Mucosa of descending colon (tissue), 3 donors: ENCODE measurements at regions not wholly inside any gene's neighbourhood (a gene's known extent, or its start where the extent isn't known, plus 50 kb on each side); places are given as distances from the start of the nearest gene placed in this dataset.

ENCODE experiments used
- ATAC-seq: fragments of 200-7000 bp; cut with Tn5 transposase; one replicate; pipeline ENCODE4 v1.9.1; 2020; ENCODE audit warnings: mild to moderate bottlenecking, moderate library complexity
- DNase-seq, 3 donors: peaks; one replicate each; pipeline ENCODE4 v3.0.0-alpha.2; 2020
- H3K36me3 ChIP-seq: fragments of 200-600 bp; one replicate; pipeline ENCODE4 v1.8.0; 2021; ENCODE audit warnings: low read depth, mild to moderate bottlenecking
- H3K4me1 ChIP-seq: fragments of 200-600 bp; one replicate; pipeline ENCODE4 v1.8.0; 2021; ENCODE audit warnings: low read depth, mild to moderate bottlenecking
- H3K4me3 ChIP-seq: fragments of 200-600 bp; one replicate; pipeline ENCODE4 v1.8.0; 2021; ENCODE audit warnings: mild to moderate bottlenecking
- H3K9me3 ChIP-seq: fragments of 200-600 bp; one replicate; pipeline ENCODE4 v1.8.0; 2021; ENCODE audit warnings: mild to moderate bottlenecking
- intact Hi-C, 2 donors: fragments of 100-400 bp; cut with DNase I in 1 of 2; cut with micrococcal nuclease in 1 of 2; formaldehyde crosslinking; loops; one replicate each; pipeline versions ENCODE4 v1.11.0 to v1.11.1; 2022; cut with DNase I, micrococcal nuclease
- TF ChIP-seq, protein P1 (sequence below): fragments of 200-600 bp; IDR thresholded peaks from one replicate; pipeline ENCODE4 v1.8.0; 2022; ENCODE audit warnings: antibody characterized with exemption, mild to moderate bottlenecking
- donor health status: DM: no; HTN: no; CAD: no; lungs with moderate emphysema.
- donor health status: DM: no; HTN: no; CAD: no.
- donor health status: DM: no; HTN: yes; CAD: no.

GRCh38 chr4:128718768-128719167 lies 90.7 kb upstream of the JADE1 start:
- Histone ChIP-seq H3K4me3 (no peak overlapping the region), H3K4me1 (no peaks in the 10 kb centered on the region), H3K9me3 (no peaks in the 10 kb centered on the region), H3K36me3 (no peaks in the 10 kb centered on the region)
- intact Hi-C loops, result no loop called here
- DNase-seq (no peak), ATAC-seq (no peak)
- TF ChIP-seq, protein P1, sequence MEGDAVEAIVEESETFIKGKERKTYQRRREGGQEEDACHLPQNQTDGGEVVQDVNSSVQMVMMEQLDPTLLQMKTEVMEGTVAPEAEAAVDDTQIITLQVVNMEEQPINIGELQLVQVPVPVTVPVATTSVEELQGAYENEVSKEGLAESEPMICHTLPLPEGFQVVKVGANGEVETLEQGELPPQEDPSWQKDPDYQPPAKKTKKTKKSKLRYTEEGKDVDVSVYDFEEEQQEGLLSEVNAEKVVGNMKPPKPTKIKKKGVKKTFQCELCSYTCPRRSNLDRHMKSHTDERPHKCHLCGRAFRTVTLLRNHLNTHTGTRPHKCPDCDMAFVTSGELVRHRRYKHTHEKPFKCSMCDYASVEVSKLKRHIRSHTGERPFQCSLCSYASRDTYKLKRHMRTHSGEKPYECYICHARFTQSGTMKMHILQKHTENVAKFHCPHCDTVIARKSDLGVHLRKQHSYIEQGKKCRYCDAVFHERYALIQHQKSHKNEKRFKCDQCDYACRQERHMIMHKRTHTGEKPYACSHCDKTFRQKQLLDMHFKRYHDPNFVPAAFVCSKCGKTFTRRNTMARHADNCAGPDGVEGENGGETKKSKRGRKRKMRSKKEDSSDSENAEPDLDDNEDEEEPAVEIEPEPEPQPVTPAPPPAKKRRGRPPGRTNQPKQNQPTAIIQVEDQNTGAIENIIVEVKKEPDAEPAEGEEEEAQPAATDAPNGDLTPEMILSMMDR, result no peak

DNA sequence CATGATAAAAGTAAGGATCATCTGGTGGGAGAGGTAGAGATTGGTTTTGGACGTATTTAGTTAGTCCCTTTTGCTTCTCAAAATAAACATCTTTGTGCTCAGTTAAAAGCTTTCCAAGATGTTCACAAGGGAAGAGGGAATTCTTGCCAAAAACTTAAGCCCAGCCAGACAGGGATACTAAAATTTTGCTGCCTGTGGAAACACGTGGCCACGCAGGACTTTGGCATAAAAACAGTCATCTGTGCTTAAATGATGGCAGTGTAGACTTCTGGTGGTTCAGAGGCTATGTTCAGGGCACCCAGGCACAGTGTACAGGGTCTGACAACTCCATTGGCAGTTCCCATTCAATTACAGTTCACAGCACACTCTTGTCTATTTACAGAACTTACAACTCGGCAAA lies 93.2 kb upstream of the JADE1 start:
- intact Hi-C loops, result no loop called here
- Histone ChIP-seq H3K36me3 (no peaks in the 10 kb centered on the region), H3K4me1 (no peaks in the 10 kb centered on the region), H3K9me3 (no peaks in the 10 kb centered on the region), H3K4me3 (no peak overlapping the region)
- no peak for ATAC-seq
- TF ChIP-seq, protein P1, result no peak
- DNase-seq, result no peak

DNA sequence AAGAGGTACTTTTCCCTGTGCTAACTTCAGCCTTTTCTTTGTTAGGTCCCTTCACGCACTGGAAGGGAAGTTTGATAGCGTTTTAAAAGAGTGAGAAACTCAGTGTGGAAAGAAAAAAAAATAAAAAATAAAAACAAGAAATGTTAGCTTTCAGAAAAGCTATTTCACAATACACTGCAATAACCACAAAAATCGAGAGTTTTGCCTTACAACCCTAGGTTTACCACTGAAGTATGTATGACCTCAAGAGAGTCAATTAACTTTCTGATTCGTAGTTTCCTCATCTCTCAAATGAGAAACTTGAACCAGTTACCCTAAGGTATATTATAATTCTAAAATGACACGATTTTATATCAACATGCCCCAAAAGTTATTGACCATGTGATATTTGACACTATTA lies 93.9 kb upstream of the JADE1 start:
- TF ChIP-seq, protein P1, result no peak
- no peak overlapping the region for H3K4me3 ChIP-seq
- H3K4me1 ChIP-seq, result no peaks in the 10 kb centered on the region
- no peaks in the 10 kb centered on the region for H3K36me3 ChIP-seq
- H3K9me3 ChIP-seq, result no peaks in the 10 kb centered on the region
- DNase-seq, result no peak
- intact Hi-C loops, result no loop called here
- no peak for ATAC-seq

- H3K4me3 ChIP-seq, result no peak overlapping the region
- TF ChIP-seq, protein P1, result no peak
- no peaks in the 10 kb centered on the region for H3K9me3 ChIP-seq
- no peaks in the 10 kb centered on the region for H3K36me3 ChIP-seq
- H3K4me1 ChIP-seq, result no peaks in the 10 kb centered on the region
- intact Hi-C loops, result no loop called here
- ATAC-seq (no peak), DNase-seq (no peak)
Measured at GRCh38 chr4:128711361-128711760, 98.1 kb upstream of the JADE1 start.

DNA sequence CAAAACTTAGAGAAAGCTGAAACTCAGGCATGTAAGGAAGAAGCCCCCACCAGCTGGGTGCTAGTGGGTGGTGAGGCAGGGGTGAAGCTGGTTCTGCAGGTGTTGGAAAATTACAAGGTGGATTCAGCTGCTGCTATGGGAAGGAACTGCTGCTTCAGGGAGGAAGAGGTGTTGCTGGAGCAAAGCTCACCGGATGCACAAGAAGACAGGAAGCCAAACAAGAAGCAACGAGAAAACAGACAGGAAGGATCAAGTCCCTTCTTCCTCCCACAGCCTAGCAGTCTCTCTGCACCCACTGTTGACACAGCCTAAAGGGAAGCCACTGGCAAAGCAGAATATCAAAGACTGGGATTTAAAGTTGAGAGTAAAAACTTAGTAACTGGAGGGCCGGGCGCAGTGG lies 100.2 kb upstream of the JADE1 start:
- no peak for DNase-seq
- TF ChIP-seq, protein P1, result no peak
- no peaks in the 10 kb centered on the region for H3K9me3 ChIP-seq
- no peaks in the 10 kb centered on the region for H3K4me1 ChIP-seq
- no peak for ATAC-seq
- intact Hi-C loops, result no loop called here
- no peak overlapping the region for H3K4me3 ChIP-seq
- H3K36me3 ChIP-seq, result no peaks in the 10 kb centered on the region

- TF ChIP-seq, protein P1, result no peak
- Histone ChIP-seq H3K4me3 (no peak overlapping the region), H3K4me1 (no peaks in the 10 kb centered on the region), H3K36me3 (no peaks in the 10 kb centered on the region), H3K9me3 (no peaks in the 10 kb centered on the region)
- intact Hi-C loops, result no loop called here
- no peak for ATAC-seq
- DNase-seq, result no peak
Measured at GRCh38 chr4:128707864-128708263, 101.6 kb upstream of the JADE1 start.
